ENCODE measurements at regions not wholly inside any gene's neighbourhood (a gene's known extent, or its start where the extent isn't known, plus 50 kb on each side); places are given as distances from the start of the nearest gene placed in this dataset.
"Not testable (repeated sequence)": the region's sequence is repeated elsewhere in the genome, so short reads cannot be mapped to it uniquely, and the experiment has no call there.

GRCh38 chr4:15168759-15169158, 166.5 kb downstream of the CPEB2 start:
- no peaks in the 10 kb centered on the region for H3K4me1 ChIP-seq (ENCODE audit: low read depth, poor library complexity, severe bottlenecking)

DNA sequence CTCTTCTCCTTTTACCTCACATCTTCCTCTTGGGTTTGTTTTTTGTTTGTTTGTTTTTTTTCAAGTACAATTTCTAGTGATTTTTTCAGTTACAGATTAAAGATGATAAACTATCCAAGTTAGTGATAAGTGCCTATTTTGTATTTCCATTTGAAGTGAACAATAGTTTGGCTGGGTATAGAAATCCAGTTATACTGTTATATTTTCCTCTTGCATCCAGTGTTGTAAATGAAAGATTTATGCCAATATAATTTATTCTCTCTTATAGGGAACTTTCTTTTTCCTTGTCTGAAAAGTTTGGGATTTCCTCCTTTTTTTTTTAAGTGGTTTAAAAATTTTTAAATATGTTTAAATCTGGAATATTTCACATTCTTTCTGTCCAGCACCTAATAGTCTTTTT, 169.4 kb downstream of the CPEB2 start:
- Histone ChIP-seq H3K27me3 (ENCODE audit: insufficient read depth, low read depth) (no peaks in the 10 kb centered on the region), H3K4me3 (IDR thresholded peaks at IDR 0.05; ENCODE audit: insufficient read depth, low read depth, low read length) (no peak overlapping the region), H3K79me2 (ENCODE audit: insufficient read depth, low read depth) (no peaks in the 10 kb centered on the region), H3K4me2 (no peak overlapping the region), H3K4me1 (ENCODE audit: low read depth, poor library complexity, severe bottlenecking) (no peaks in the 10 kb centered on the region), H3K9ac (no peak overlapping the region), H4K20me1 (ENCODE audit: insufficient read depth) (no peaks in the 10 kb centered on the region), H2AFZ (ENCODE audit: low read depth) (no peak overlapping the region), H3K36me3 (ENCODE audit: insufficient read depth) (no peaks in the 10 kb centered on the region), H3K27ac (no peak overlapping the region)
- TF ChIP-seq, protein P1, sequence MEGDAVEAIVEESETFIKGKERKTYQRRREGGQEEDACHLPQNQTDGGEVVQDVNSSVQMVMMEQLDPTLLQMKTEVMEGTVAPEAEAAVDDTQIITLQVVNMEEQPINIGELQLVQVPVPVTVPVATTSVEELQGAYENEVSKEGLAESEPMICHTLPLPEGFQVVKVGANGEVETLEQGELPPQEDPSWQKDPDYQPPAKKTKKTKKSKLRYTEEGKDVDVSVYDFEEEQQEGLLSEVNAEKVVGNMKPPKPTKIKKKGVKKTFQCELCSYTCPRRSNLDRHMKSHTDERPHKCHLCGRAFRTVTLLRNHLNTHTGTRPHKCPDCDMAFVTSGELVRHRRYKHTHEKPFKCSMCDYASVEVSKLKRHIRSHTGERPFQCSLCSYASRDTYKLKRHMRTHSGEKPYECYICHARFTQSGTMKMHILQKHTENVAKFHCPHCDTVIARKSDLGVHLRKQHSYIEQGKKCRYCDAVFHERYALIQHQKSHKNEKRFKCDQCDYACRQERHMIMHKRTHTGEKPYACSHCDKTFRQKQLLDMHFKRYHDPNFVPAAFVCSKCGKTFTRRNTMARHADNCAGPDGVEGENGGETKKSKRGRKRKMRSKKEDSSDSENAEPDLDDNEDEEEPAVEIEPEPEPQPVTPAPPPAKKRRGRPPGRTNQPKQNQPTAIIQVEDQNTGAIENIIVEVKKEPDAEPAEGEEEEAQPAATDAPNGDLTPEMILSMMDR (conservative IDR thresholded peaks at IDR 0.05; ENCODE audit: low read depth, low read length): no peak

More at GRCh38 chr4:15168759-15169158, 166.5 kb downstream of the CPEB2 start:
- Histone ChIP-seq H3K27me3 (ENCODE audit: insufficient read depth, low read depth) (no peaks in the 10 kb centered on the region), H4K20me1 (ENCODE audit: insufficient read depth) (no peaks in the 10 kb centered on the region), H3K79me2 (ENCODE audit: insufficient read depth, low read depth) (no peaks in the 10 kb centered on the region), H3K27ac (no peak overlapping the region), H3K4me2 (no peak overlapping the region), H2AFZ (ENCODE audit: low read depth) (no peak overlapping the region), H3K36me3 (ENCODE audit: insufficient read depth) (no peaks in the 10 kb centered on the region), H3K9ac (no peak overlapping the region), H3K4me3 (IDR thresholded peaks at IDR 0.05; ENCODE audit: insufficient read depth, low read depth, low read length) (no peak overlapping the region)
- TF ChIP-seq, protein P1 (conservative IDR thresholded peaks at IDR 0.05; ENCODE audit: low read depth, low read length): no peak

DNA sequence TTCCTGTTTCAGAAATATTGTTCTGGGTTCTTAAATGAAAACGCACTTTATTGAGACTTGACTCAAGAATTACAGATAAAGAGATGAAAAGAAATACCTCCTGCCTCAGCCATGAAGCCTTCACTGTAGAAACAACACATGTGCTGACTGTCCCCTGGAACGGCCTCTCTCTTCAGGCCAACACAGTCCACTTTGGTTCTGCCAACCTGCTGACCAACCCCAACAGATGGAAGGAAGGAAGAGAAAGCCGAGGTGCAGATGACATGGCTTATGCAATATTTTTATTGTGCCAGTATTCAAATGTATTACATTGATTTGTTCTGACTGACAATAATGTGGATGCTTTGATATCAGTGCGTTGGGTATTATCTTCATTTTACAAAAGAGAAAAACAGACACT, 171.0 kb downstream of the CPEB2 start:
- Histone ChIP-seq H2AFZ (ENCODE audit: low read depth) (no peak overlapping the region), H3K4me2 (no peak overlapping the region), H3K36me3 (ENCODE audit: insufficient read depth) (no peaks in the 10 kb centered on the region), H3K27me3 (ENCODE audit: insufficient read depth, low read depth) (no peaks in the 10 kb centered on the region), H3K4me1 (ENCODE audit: low read depth, poor library complexity, severe bottlenecking) (no peaks in the 10 kb centered on the region), H4K20me1 (ENCODE audit: insufficient read depth) (no peaks in the 10 kb centered on the region), H3K4me3 (IDR thresholded peaks at IDR 0.05; ENCODE audit: insufficient read depth, low read depth, low read length) (no peak overlapping the region), H3K79me2 (ENCODE audit: insufficient read depth, low read depth) (no peaks in the 10 kb centered on the region), H3K9ac (no peak overlapping the region), H3K27ac (no peak overlapping the region)
- TF ChIP-seq, protein P1 (conservative IDR thresholded peaks at IDR 0.05; ENCODE audit: low read depth, low read length): no peak

DNA sequence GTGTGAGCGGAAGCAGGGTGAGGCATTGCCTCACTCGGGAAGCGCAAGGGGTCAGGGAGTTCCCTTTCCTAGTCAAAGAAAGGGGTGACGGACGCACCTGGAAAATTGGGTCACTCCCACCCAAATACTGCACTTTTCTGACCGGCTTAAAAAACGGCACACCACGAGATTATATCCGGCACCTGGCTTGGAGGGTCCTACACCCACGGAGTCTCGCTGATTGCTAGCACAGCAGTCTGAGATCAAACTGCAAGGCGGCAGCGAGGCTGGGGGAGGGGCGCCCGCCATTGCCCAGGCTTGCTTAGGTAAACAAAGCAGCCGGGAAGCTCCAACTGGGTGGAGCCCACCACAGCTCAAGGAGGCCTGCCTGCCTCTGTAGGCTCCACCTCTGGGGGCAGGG, 171.9 kb downstream of the CPEB2 start:
- not testable (repeated sequence) for H3K27ac ChIP-seq; H3K27me3 ChIP-seq (ENCODE audit: insufficient read depth, low read depth); H3K9ac ChIP-seq; H3K4me1 ChIP-seq (ENCODE audit: low read depth, poor library complexity, severe bottlenecking); H4K20me1 ChIP-seq (ENCODE audit: insufficient read depth); H2AFZ ChIP-seq (ENCODE audit: low read depth); H3K36me3 ChIP-seq (ENCODE audit: insufficient read depth); H3K4me2 ChIP-seq; H3K79me2 ChIP-seq (ENCODE audit: insufficient read depth, low read depth); H3K4me3 ChIP-seq (IDR thresholded peaks at IDR 0.05; ENCODE audit: insufficient read depth, low read depth, low read length)

- not testable (repeated sequence) for H3K27me3 ChIP-seq (ENCODE audit: insufficient read depth, low read depth); H3K9ac ChIP-seq; H3K4me1 ChIP-seq (ENCODE audit: low read depth, poor library complexity, severe bottlenecking); H3K4me3 ChIP-seq (IDR thresholded peaks at IDR 0.05; ENCODE audit: insufficient read depth, low read depth, low read length); H3K36me3 ChIP-seq (ENCODE audit: insufficient read depth); H4K20me1 ChIP-seq (ENCODE audit: insufficient read depth); H3K4me2 ChIP-seq; H3K79me2 ChIP-seq (ENCODE audit: insufficient read depth, low read depth); H3K27ac ChIP-seq; H2AFZ ChIP-seq (ENCODE audit: low read depth)
Measured at GRCh38 chr4:15179842-15180241, 177.6 kb downstream of the CPEB2 start.
